ENCODE measurements at regions not wholly inside any gene's neighbourhood (a gene's known extent, or its start where the extent isn't known, plus 50 kb on each side); places are given as distances from the start of the nearest gene placed in this dataset.

- TF ChIP-seq, protein P1, sequence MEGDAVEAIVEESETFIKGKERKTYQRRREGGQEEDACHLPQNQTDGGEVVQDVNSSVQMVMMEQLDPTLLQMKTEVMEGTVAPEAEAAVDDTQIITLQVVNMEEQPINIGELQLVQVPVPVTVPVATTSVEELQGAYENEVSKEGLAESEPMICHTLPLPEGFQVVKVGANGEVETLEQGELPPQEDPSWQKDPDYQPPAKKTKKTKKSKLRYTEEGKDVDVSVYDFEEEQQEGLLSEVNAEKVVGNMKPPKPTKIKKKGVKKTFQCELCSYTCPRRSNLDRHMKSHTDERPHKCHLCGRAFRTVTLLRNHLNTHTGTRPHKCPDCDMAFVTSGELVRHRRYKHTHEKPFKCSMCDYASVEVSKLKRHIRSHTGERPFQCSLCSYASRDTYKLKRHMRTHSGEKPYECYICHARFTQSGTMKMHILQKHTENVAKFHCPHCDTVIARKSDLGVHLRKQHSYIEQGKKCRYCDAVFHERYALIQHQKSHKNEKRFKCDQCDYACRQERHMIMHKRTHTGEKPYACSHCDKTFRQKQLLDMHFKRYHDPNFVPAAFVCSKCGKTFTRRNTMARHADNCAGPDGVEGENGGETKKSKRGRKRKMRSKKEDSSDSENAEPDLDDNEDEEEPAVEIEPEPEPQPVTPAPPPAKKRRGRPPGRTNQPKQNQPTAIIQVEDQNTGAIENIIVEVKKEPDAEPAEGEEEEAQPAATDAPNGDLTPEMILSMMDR (IDR thresholded peaks at IDR 0.05), result no peak
- TF ChIP-seq POLR2A (IDR thresholded peaks at IDR 0.05) (no peak), EP300 (IDR thresholded peaks at IDR 0.05) (no peak), POLR2AphosphoS5 (IDR thresholded peaks at IDR 0.05) (no peak)
These were observed 53.6 kb upstream of the TRPM1 start for GRCh38 chr15:31155151-31155550.

Data from upper lobe of left lung (tissue), 4 donors.